Colonic mucosa (tissue), 4 donors: ENCODE measurements at regions not wholly inside any gene's neighbourhood (a gene's known extent, or its start where the extent isn't known, plus 50 kb on each side); places are given as distances from the start of the nearest gene placed in this dataset.
"Not testable (repeated sequence)": the region's sequence is repeated elsewhere in the genome, so short reads cannot be mapped to it uniquely, and the experiment has no call there.

Experiments
- DNase-seq: peaks from one replicate; pipeline ENCODE4 v3.0.0-alpha.2; 2020
- H3K27ac ChIP-seq: fragments of 200-600 bp; one replicate; pipeline ENCODE4 v1.8.0; 2021
- H3K27me3 ChIP-seq: fragments of 200-600 bp; one replicate; pipeline ENCODE4 v1.8.0; 2021
- H3K36me3 ChIP-seq: fragments of 200-600 bp; one replicate; pipeline ENCODE4 v1.8.0; 2021
- H3K4me1 ChIP-seq: fragments of 200-600 bp; one replicate; pipeline ENCODE4 v1.8.0; 2021; ENCODE audit warnings: mild to moderate bottlenecking
- H3K4me3 ChIP-seq: fragments of 200-600 bp; one replicate; pipeline ENCODE4 v1.8.0; 2021
- H3K9ac ChIP-seq, 2 donors: one replicate each; pipeline ENCODE4 v1.7.0; 2013; ENCODE audit warnings: control low read depth in 2 of 2, low read depth in 2 of 2, low read length in 2 of 2
- H3K9me3 ChIP-seq: fragments of 200-600 bp; one replicate; pipeline ENCODE4 v1.8.0; 2021
- intact Hi-C: fragments of 100-400 bp; cut with DNase I; formaldehyde crosslinking; loops from one replicate; pipeline ENCODE4 v1.14.1; 2022
- TF ChIP-seq, protein P1 (sequence below): fragments of 200-600 bp; IDR thresholded peaks from one replicate; pipeline ENCODE4 v1.8.0; 2022; ENCODE audit warnings: antibody characterized with exemption, mild to moderate bottlenecking
- donor health status: healthy.
- donor health status: DM: no; HTN: no; CAD: no.
- donor health status: DM: no; HTN: no; CAD: no.

DNA sequence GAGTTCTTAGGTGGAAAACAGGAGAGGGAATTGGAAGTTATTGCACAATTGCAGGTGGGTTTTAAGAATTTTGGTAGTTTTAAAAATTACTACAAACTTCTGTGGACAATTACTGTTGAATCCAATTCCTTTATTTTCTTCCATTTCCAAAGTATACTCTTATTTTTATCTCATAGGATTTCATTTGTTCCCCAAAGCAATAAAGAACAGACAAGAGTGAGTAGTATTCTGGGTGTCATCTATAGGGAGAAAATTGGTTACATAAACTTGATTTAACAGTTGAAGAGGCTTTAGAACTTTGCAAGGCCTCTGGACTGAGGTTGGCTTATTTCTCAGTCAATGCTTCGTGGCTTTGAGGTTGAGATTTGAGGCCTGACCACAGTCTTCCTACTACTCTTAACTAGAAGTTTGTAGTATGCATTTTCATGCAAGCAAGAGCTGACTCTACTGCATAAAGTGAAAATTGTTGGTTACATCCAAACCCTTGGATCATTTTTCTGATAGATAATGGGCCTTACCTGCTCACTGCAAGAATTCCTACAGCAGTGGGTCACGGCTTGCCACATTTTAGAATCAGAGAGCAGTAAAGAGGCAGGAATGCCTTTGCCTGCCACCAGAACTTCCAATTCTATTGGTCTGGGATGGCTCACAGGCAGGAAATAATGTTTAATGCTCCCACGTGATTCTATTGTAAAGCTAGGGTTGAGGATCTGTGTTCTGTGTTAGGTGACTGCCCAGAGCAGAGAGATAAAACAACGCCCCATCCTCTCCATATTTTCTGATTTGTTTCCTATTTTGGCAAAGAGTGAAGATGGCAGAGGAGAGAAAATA, 270.5 kb downstream of the TTC6 start:
- Histone ChIP-seq H3K27ac (no peak overlapping the region), H3K27me3 (no peaks in the 10 kb centered on the region), H3K9ac (no peak overlapping the region), H3K4me3 (no peak overlapping the region), H3K36me3 (no peaks in the 10 kb centered on the region), H3K4me1 (no peaks in the 10 kb centered on the region), H3K9me3 (no peaks in the 10 kb centered on the region)
- intact Hi-C loops, result no loop called here
- no peak for DNase-seq
- TF ChIP-seq, protein P1, sequence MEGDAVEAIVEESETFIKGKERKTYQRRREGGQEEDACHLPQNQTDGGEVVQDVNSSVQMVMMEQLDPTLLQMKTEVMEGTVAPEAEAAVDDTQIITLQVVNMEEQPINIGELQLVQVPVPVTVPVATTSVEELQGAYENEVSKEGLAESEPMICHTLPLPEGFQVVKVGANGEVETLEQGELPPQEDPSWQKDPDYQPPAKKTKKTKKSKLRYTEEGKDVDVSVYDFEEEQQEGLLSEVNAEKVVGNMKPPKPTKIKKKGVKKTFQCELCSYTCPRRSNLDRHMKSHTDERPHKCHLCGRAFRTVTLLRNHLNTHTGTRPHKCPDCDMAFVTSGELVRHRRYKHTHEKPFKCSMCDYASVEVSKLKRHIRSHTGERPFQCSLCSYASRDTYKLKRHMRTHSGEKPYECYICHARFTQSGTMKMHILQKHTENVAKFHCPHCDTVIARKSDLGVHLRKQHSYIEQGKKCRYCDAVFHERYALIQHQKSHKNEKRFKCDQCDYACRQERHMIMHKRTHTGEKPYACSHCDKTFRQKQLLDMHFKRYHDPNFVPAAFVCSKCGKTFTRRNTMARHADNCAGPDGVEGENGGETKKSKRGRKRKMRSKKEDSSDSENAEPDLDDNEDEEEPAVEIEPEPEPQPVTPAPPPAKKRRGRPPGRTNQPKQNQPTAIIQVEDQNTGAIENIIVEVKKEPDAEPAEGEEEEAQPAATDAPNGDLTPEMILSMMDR, result no peak

DNA sequence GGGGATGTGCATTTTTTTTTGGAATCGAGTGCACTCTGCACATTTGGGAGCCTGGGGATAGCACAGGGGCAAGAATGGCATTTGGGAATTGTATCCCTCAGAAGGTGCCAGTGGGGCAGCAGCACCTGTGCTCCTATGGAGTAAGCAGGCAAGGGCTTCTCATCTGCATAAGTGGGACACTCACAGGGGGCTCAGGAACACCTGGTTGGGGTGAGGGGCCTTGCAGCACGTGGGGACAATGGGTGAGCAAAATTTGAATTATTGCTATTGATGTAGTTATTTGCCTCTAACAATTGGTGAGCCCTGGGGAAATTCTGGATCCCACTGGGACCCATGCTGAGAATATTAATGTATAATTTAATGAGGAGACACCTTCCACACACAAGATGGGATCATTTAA, 274.2 kb downstream of the TTC6 start:
- Histone ChIP-seq H3K9me3 (no peaks in the 10 kb centered on the region), H3K36me3 (no peaks in the 10 kb centered on the region), H3K9ac (no peak overlapping the region), H3K4me1 (no peaks in the 10 kb centered on the region), H3K4me3 (no peak overlapping the region), H3K27me3 (no peaks in the 10 kb centered on the region), H3K27ac (no peak overlapping the region)
- TF ChIP-seq, protein P1, result no peak
- no peak for DNase-seq
- intact Hi-C loops, result loop anchor here (10.0 kb wide), 1 partner anchor 265 kb away; no protein-coding TSS in a partner anchor

DNA sequence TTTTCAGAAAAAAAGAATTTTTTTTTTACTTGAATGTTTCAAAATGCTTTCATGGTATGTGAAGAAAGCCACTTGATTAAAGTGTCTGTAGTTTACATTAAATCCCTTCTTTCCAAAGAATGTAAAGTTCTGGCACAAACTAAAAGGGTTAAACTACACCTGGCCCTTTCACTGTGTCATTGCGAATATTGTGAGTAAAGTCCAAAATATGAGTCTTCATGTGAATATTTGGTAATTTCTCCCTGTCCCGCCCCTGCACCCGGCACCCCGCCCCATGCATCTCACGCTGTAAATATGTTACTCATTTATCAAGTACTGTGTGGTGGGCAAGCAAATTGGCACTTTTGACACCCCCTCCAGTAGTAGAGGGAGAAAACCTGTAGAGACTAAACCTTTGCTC, 274.7 kb downstream of the TTC6 start:
- Histone ChIP-seq H3K27ac (no peak overlapping the region), H3K9me3 (no peaks in the 10 kb centered on the region), H3K9ac (no peak overlapping the region), H3K36me3 (no peaks in the 10 kb centered on the region), H3K4me1 (no peaks in the 10 kb centered on the region), H3K4me3 (no peak overlapping the region), H3K27me3 (no peaks in the 10 kb centered on the region)
- TF ChIP-seq, protein P1, result no peak
- intact Hi-C loops, result loop anchor here (10.0 kb wide), 1 partner anchor 265 kb away; no protein-coding TSS in a partner anchor
- DNase-seq, result no peak

DNA sequence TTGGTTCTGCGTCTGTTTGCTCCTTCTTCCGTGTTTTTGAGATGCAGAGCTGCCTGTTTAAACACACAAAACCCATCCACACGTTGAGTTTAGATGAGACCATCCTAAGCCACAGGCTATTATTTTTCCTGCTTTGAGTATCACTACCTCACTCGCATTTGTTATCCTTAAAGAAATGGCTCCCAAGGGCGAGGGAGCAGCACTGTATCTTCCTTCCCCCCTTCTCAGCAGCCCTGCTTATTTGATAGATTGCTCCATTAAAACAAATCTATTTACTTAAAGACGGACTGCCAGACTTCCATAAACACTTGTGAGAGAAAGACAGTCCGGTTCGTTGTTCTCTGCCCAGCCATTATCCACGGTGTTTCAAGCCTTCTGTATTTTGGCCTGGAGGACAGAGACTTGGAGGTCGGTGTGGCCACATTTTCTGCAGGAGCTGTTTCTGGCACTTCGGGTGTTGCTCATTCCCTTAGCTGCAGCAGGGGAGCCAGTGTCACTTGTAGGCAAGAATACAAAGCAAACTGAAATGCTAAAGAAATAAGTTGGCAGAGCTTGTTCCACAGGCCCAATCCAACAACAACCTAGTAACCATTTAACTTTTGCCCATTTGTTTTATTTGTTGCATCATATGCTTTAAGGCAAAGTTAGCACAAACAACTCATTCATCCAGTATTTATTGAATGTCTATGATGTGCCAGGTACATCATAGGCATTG, 275.4 kb downstream of the TTC6 start:
- Histone ChIP-seq H3K36me3 (no peaks in the 10 kb centered on the region), H3K9me3 (no peaks in the 10 kb centered on the region), H3K27me3 (no peaks in the 10 kb centered on the region), H3K9ac (no peak overlapping the region), H3K4me1 (no peaks in the 10 kb centered on the region), H3K27ac (no peak overlapping the region), H3K4me3 (no peak overlapping the region)
- TF ChIP-seq, protein P1, result no peak
- DNase-seq, result no peak
- intact Hi-C loops, result loop anchor here (10.0 kb wide), 1 partner anchor 266 kb away; no protein-coding TSS in a partner anchor

DNA sequence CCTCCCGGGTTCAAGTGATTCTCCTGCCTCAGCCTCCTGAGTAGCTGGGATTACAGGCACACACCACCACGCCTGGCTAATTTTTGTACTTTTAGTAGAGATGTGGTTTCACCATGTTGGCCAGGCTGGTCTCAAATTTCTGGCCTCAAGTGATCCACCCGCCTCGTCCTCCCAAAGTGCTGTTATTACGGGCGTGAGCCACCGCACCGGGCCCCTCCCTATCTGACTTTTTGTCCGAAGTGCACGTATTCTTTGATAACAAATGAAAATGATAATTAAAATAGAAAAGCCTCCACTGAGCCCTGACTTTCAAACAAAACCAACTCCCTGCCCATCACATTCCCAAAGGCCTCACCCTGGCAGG, 278.6 kb downstream of the TTC6 start:
- not testable (repeated sequence) for H3K9ac ChIP-seq, H3K4me3 ChIP-seq, H3K4me1 ChIP-seq, H3K27me3 ChIP-seq, DNase-seq, H3K27ac ChIP-seq, H3K36me3 ChIP-seq, H3K9me3 ChIP-seq
- intact Hi-C loops, result loop anchor here (2.0 to 10.0 kb wide), 2 partner anchors 165 to 269 kb away; no protein-coding TSS in a partner anchor
